Activated CD4-positive, alpha-beta T cell treated with anti-CD3 and anti-CD28 coated beads, Interleukin-2, Interleukin-6, amounts not matched to agents 100 ng/mL and 50 ng/mL, durations not matched to agents 16 hours and 8 hours (primary cell): ENCODE measurements at regions not wholly inside any gene's neighbourhood (a gene's known extent, or its start where the extent isn't known, plus 50 kb on each side); places are given as distances from the start of the nearest gene placed in this dataset.
A peak's percentile ranks its signal among the peaks of the same experiment; 100 is the strongest.

Experiments used
- DNase-seq: peaks from one replicate; pipeline ENCODE4 v3.0.0-alpha.2; 2020

DNA sequence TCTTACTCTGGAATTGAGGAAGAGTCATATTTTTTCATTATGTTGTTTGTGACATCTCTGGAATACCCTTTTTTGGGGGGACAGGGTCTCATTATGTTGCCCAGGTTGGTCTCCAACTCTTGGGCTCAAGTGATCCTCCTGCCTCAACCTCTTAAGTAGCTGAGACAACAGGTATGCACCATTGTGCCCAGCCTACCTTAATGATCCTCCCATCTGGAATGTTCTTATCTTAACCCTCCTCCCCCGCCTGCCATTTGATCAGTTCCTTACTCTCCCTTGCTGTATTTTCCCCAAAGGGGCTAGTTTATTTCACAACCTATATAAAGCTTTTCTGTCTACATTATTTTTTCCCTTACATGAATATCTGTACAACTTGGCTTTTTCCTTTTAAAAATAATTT is 594.7 kb downstream of the METTL15 start:
- no peak for DNase-seq

DNA sequence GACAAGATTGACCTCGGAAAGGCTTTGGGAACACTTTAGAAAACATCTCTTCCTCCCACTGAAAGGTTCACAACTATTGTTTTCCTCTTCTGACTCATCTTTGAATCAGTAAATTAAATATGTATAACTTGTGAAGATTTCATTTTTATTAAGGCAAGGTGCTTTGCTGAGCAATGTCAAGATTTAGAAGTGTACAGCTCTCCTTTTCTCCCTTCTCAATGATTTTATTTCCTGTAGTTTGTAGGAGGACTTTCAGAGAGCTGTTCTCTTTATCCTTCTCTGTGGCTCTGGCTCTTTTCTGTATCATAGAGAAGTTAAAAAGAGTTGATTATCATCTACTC is 594.2 kb downstream of the METTL15 start:
- DNase-seq: no peak

- DNase-seq: no peak
Observed at GRCh38 chr11:28701760-28702449, 593.7 kb downstream of the METTL15 start.

- DNase-seq: no peak
Observed at GRCh38 chr11:28699701-28700100, 591.5 kb downstream of the METTL15 start.

- DNase-seq: peak; percentile 43
Observed at GRCh38 chr11:28697920-28698827, 590.0 kb downstream of the METTL15 start.

- no peak for DNase-seq
Observed at GRCh38 chr11:28696591-28696990, 588.4 kb downstream of the METTL15 start.

DNA sequence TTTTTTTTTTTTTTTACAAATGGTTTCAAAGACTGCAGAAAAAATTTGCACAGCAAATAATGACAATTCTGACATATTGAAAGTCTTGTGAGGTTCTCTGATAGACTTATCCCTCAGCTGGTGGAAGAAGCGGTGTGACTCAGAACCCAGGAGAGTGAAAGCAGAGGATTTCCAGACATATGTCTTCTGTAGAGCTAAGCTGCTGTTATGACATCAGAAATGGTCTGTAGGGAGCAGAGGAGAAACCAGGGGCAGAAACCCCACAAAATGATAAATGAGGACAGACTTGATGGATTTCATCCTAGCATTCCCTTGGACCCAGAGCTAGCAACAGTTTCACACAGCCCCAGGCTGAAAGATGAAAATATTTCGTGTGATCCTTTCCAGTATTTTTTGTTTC is 582.6 kb downstream of the METTL15 start:
- DNase-seq: no peak

DNA sequence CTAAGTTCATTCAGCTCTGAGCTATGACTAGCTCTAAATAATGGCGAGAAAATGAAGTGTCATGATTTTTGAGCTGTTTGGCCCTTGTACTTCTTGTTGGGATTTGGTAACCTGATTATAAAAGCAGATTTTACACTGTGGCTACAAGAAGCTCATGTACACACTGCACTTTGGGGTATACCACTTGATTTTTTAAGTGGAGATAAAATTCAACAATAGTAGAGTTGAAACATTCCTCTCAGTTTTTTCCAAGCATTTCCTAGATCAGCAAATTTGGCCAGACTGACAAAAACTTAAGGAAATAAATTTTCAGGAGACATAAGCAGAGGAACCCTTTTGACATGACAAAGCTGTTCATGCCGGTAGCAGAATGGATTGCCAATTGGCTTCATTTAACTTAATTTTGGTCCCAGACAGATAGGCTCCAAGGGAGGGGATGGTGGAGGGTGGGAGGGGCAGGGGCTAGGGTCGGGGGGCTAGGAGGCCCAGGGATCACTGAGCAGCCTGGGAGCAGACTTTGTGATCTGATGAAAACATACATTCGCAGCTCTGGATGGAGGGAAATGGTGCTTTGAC is 575.9 kb downstream of the METTL15 start:
- DNase-seq: no peak

DNA sequence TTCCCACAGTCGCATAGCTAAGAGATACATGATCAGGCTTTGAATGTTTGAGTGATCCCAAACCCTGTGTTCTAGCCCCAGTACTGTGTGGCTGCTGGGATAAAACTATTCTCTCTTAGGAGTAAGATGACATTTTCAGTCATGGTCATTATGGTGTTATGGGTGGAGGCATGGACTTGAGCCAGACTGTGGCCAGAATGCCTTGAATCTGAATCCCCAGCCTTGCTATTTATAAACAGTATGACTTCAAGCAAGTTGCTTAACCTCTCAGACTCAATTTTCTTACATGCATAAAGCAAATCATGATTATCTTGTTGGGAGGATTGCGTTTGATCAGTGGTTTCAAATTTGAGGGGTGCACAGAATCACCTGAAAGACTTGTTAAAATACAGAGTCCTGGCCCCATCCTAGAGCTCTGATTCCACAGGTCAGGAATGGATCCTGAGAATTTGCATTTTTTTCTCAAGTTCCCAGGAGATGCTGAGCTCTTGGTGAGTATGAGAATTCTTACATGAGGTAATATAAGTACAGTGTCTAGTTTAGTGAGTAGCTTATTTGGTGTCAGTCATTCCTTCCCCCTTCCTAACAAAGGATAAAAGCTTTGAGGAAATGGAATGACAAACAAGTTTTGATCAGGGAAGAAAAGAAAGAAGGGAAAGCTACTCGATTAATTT is 571.7 kb downstream of the METTL15 start:
- no peak for DNase-seq

DNA sequence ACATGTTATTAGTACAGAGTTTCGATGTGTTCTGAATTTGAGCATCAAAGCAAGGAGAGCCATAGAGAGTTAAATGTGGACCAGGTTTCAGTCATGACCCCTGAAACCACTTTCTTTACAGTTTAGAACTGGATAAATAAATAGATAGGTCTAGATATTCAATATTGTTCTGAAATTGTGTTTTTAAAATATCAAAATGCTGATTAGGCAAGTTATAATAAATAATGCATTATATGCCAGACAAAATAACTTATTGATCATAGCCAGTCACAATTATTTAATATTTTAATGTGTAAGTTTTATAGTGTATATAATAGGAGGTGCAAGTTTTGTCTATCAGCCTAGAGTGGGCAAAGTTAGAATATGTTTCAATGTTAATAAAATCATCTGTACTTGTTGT is 569.5 kb downstream of the METTL15 start:
- no peak for DNase-seq

GRCh38 chr11:28675183-28675582 is 567.0 kb downstream of the METTL15 start:
- no peak for DNase-seq

- no peak for DNase-seq
Observed at GRCh38 chr11:28674433-28675103, 566.4 kb downstream of the METTL15 start.

- DNase-seq: no peak
Observed at GRCh38 chr11:28673691-28674432, 565.7 kb downstream of the METTL15 start.

DNA sequence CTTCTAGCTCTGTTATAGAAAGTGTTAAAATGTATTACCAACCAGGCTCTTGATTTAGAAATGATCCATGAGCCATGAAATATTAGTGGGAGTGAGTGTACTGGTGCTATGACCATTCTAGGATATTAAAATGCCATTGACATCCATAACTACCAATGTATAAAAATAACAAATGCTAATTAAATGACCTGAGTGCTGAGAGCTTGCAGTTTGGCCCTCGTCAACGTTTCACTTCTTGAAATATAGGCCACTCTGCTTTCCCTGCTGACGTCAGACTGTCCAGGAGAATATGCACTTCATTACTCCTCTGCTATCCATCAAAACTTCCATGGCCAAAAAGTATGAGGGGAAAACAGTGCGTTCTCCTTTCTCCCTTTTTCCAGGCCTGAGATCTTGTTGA is 563.1 kb downstream of the METTL15 start:
- no peak for DNase-seq

DNA sequence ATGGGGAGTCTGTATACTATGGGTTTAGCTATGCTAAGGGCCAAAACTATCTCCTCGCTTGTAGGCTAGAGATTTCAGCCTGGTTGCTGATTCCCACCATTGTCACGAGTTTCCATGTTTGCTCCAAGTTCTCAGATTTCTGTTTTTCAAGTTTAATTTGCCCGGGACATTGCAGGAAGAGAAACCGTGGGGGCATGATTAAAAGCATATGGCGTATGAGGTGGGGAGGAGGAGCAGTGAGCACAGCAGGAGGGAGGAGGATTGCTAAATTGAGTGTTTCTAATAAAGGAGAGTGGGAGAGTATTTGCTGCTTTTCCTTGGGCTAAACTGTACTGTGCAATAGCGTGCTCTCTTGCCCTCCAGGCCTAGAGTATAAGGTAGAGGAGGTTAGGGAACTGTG is 558.4 kb downstream of the METTL15 start:
- DNase-seq: no peak

DNA sequence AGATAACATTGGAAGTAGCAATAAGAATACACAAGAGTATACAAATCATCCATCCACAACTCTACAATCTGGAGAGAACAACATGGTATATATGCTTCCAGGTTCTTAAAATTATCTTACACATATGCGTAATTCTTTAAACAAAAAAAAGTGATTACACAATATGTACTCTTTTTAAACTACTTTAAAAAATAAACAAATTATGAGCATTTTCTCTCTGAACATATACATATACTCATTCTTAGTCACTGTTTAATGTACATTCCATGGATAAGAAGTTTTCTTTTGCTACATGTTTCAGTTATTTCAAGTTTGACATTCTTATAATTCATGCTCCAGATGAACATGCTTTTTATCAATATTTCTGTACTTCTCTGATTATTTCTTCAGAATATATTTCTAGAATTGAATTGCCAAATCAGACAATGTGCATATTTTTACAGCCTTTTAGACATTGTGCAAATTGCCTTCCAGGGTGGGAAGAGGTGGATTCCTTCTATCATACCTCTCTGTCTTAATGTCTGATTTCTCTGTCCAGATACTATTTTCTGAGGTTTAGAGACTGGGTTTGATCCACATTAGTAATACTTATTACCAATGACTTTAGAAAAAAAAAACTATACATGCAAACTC is 551.6 kb downstream of the METTL15 start:
- no peak for DNase-seq

GRCh38 chr11:28657378-28658030 is 549.3 kb downstream of the METTL15 start:
- no peak for DNase-seq

- DNase-seq: no peak
Observed at GRCh38 chr11:28654191-28654590, 546.0 kb downstream of the METTL15 start.

DNA sequence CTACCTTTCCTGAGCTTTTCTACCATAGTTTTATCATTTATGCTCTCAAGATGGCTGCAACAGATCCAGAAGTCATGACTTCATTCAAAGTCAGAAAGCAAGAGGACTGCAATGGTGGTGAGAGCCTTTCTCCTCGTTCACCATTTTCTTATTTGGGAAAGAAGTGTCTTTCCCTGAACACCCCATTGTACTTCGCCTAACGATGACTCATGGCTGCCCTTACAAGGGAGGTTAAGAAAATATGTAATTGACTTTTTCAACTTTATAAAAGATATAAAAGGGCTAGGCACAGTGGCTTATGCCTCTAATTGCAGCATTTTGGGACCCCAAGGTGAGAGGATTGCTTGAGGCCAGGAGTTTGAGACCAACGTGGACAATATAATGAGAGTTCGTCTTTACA is 541.7 kb downstream of the METTL15 start:
- DNase-seq: no peak

DNA sequence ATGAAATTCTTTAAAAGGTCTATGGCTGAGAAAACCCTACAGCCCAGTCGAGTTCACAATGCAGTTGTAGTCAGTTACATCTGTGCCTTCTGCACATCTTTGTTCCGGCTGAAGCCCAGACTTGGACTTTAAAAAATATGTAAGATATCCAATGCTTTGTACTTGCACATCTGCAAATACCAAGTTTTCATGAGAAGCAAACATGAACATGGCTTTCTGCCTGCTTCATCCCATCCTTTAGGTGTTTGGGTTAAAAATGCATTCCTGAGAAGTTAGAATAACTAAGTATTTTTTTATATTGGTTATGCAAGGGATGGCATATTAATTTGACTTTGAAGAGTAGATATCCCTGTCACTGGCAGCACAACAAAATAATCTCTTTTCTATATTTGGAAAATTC is 528.4 kb downstream of the METTL15 start:
- DNase-seq: no peak

- no peak for DNase-seq
Observed at GRCh38 chr11:28636033-28636432, 527.8 kb downstream of the METTL15 start.
